ENCODE measurements at regions not wholly inside any gene's neighbourhood (a gene's known extent, or its start where the extent isn't known, plus 50 kb on each side); places are given as distances from the start of the nearest gene placed in this dataset.

GRCh38 chr9:89992326-89993198, 387.8 kb downstream of the GADD45G start:
- TF ChIP-seq JUND (IDR thresholded peaks at IDR 0.05; ENCODE audit: low read depth), result no peak
- no peak for DNase-seq (ENCODE audit: low read depth in 1 of 2, low spot score in 1 of 2)
- in situ Hi-C loops (cut with HindIII; ENCODE audit: low pct_unique_long_range_greater_than_20kb, low sequenced_read_pairs), result no loop called here

GRCh38 chr9:89993678-89994630, 389.1 kb downstream of the GADD45G start:
- DNase-seq (ENCODE audit: low read depth in 1 of 2, low spot score in 1 of 2), result no peak
- TF ChIP-seq JUND (IDR thresholded peaks at IDR 0.05; ENCODE audit: low read depth), result no peak
- in situ Hi-C loops (cut with HindIII; ENCODE audit: low pct_unique_long_range_greater_than_20kb, low sequenced_read_pairs), result no loop called here

GRCh38 chr9:89994988-89995613, 390.3 kb downstream of the GADD45G start:
- in situ Hi-C loops (cut with HindIII; ENCODE audit: low pct_unique_long_range_greater_than_20kb, low sequenced_read_pairs), result no loop called here
- DNase-seq (ENCODE audit: low read depth in 1 of 2, low spot score in 1 of 2), result no peak
- no peak for TF ChIP-seq JUND (IDR thresholded peaks at IDR 0.05; ENCODE audit: low read depth)

- in situ Hi-C loops (cut with HindIII; ENCODE audit: low pct_unique_long_range_greater_than_20kb, low sequenced_read_pairs), result no loop called here
- DNase-seq (ENCODE audit: low read depth in 1 of 2, low spot score in 1 of 2), result peak in 1 of 2 experiments; percentile 48
- no peak for TF ChIP-seq JUND (IDR thresholded peaks at IDR 0.05; ENCODE audit: low read depth)
Measured at GRCh38 chr9:89996116-89996515, 391.3 kb downstream of the GADD45G start.

GRCh38 chr9:89996773-89997172, 392.0 kb downstream of the GADD45G start:
- in situ Hi-C loops (cut with HindIII; ENCODE audit: low pct_unique_long_range_greater_than_20kb, low sequenced_read_pairs), result no loop called here
- no peak for TF ChIP-seq JUND (IDR thresholded peaks at IDR 0.05; ENCODE audit: low read depth)
- peak in 1 of 2 experiments; percentile 73 for DNase-seq (ENCODE audit: low read depth in 1 of 2, low spot score in 1 of 2)

GRCh38 chr9:89998633-89999032, 393.8 kb downstream of the GADD45G start:
- TF ChIP-seq JUND (IDR thresholded peaks at IDR 0.05; ENCODE audit: low read depth), result no peak
- in situ Hi-C loops (cut with HindIII; ENCODE audit: low pct_unique_long_range_greater_than_20kb, low sequenced_read_pairs), result no loop called here
- DNase-seq (ENCODE audit: low read depth in 1 of 2, low spot score in 1 of 2), result no peak

- DNase-seq (ENCODE audit: low read depth in 1 of 2, low spot score in 1 of 2), result peak; percentile 65 to 88
- in situ Hi-C loops (cut with HindIII; ENCODE audit: low pct_unique_long_range_greater_than_20kb, low sequenced_read_pairs), result no loop called here
Measured at GRCh38 chr9:89999176-89999533, 394.3 kb downstream of the GADD45G start.

GRCh38 chr9:89999534-90000370, 394.9 kb downstream of the GADD45G start:
- peak; percentile 33 to 88 for DNase-seq (ENCODE audit: low read depth in 1 of 2, low spot score in 1 of 2)
- TF ChIP-seq JUND (IDR thresholded peaks at IDR 0.05; ENCODE audit: low read depth), result no peak
- in situ Hi-C loops (cut with HindIII; ENCODE audit: low pct_unique_long_range_greater_than_20kb, low sequenced_read_pairs), result no loop called here

More at GRCh38 chr9:89999176-89999533, 394.3 kb downstream of the GADD45G start:
- TF ChIP-seq JUND (IDR thresholded peaks at IDR 0.05; ENCODE audit: low read depth), result no peak

GRCh38 chr9:90000925-90001324, 396.1 kb downstream of the GADD45G start:
- in situ Hi-C loops (cut with HindIII; ENCODE audit: low pct_unique_long_range_greater_than_20kb, low sequenced_read_pairs), result no loop called here
- no peak for TF ChIP-seq JUND (IDR thresholded peaks at IDR 0.05; ENCODE audit: low read depth)
- DNase-seq (ENCODE audit: low read depth in 1 of 2, low spot score in 1 of 2), result no peak

GRCh38 chr9:90001747-90002146, 396.9 kb downstream of the GADD45G start:
- in situ Hi-C loops (cut with HindIII; ENCODE audit: low pct_unique_long_range_greater_than_20kb, low sequenced_read_pairs), result no loop called here
- TF ChIP-seq JUND (IDR thresholded peaks at IDR 0.05; ENCODE audit: low read depth), result no peak
- DNase-seq (ENCODE audit: low read depth in 1 of 2, low spot score in 1 of 2), result no peak

- peak; percentile 37 to 71 for DNase-seq (ENCODE audit: low read depth in 1 of 2, low spot score in 1 of 2)
- in situ Hi-C loops (cut with HindIII; ENCODE audit: low pct_unique_long_range_greater_than_20kb, low sequenced_read_pairs), result no loop called here
- TF ChIP-seq JUND (IDR thresholded peaks at IDR 0.05; ENCODE audit: low read depth), result no peak
Measured at GRCh38 chr9:90002397-90003271, 397.8 kb downstream of the GADD45G start.
